ENCODE measurements at regions not wholly inside any gene's neighbourhood (a gene's known extent, or its start where the extent isn't known, plus 50 kb on each side); places are given as distances from the start of the nearest gene placed in this dataset.

- no peak overlapping the region for H3K4me3 ChIP-seq (ENCODE audit: low read length)
- 71% methylated on average over 1 of the region's 1 CpG for WGBS
- no peaks in the 10 kb centered on the region for H3K27me3 ChIP-seq (ENCODE audit: control insufficient read depth, insufficient read depth)
- intact Hi-C loops (cut with DNase I) = no loop called here
- H3K9me3 ChIP-seq (ENCODE audit: control insufficient read depth, low read length) = peaks cover 2% of the 10 kb centered on the region
- ATAC-seq (no peak), DNase-seq (no peak)
- no peak overlapping the region for H3K27ac ChIP-seq (ENCODE audit: low read length)
- no peaks in the 10 kb centered on the region for H3K4me1 ChIP-seq (ENCODE audit: control insufficient read depth, insufficient read depth, low read length)
Observed at GRCh38 chr3:5663601-5664000, 476.1 kb downstream of the EDEM1 start.

- no peak for ATAC-seq
- Histone ChIP-seq H3K27me3 (ENCODE audit: control insufficient read depth, insufficient read depth) (no peaks in the 10 kb centered on the region), H3K4me1 (ENCODE audit: control insufficient read depth, insufficient read depth, low read length) (no peaks in the 10 kb centered on the region), H3K27ac (ENCODE audit: low read length) (no peak overlapping the region), H3K4me3 (ENCODE audit: low read length) (no peak overlapping the region), H3K9me3 (ENCODE audit: control insufficient read depth, low read length) (peaks cover 2% of the 10 kb centered on the region)
- no peak for DNase-seq
- intact Hi-C loops (cut with DNase I) = no loop called here
- 68% methylated on average over 4 of the region's 4 CpGs for WGBS
Observed at GRCh38 chr3:5666455-5666854, 478.9 kb downstream of the EDEM1 start.

- Histone ChIP-seq H3K4me1 (ENCODE audit: control insufficient read depth, insufficient read depth, low read length) (no peaks in the 10 kb centered on the region), H3K4me3 (ENCODE audit: low read length) (no peak overlapping the region), H3K27ac (ENCODE audit: low read length) (no peak overlapping the region), H3K27me3 (ENCODE audit: control insufficient read depth, insufficient read depth) (no peaks in the 10 kb centered on the region), H3K9me3 (ENCODE audit: control insufficient read depth, low read length) (no peaks in the 10 kb centered on the region)
- DNase-seq (no peak), ATAC-seq (no peak)
- WGBS = 78% methylated on average over 3 of the region's 3 CpGs
- intact Hi-C loops (cut with DNase I) = no loop called here
Observed at GRCh38 chr3:5673521-5673920, 486.0 kb downstream of the EDEM1 start.

GRCh38 chr3:5675319-5675718 is 487.8 kb downstream of the EDEM1 start:
- 66% methylated on average over 3 of the region's 3 CpGs for WGBS
- intact Hi-C loops (cut with DNase I) = no loop called here
- no peak overlapping the region for H3K27ac ChIP-seq (ENCODE audit: low read length)
- ATAC-seq = no peak
- no peak for DNase-seq
- no peaks in the 10 kb centered on the region for H3K4me1 ChIP-seq (ENCODE audit: control insufficient read depth, insufficient read depth, low read length)
- H3K27me3 ChIP-seq (ENCODE audit: control insufficient read depth, insufficient read depth) = no peaks in the 10 kb centered on the region
- H3K4me3 ChIP-seq (ENCODE audit: low read length) = no peak overlapping the region
- H3K9me3 ChIP-seq (ENCODE audit: control insufficient read depth, low read length) = no peaks in the 10 kb centered on the region

GRCh38 chr3:5677555-5677954 is 490.0 kb downstream of the EDEM1 start:
- 76% methylated on average over 6 of the region's 6 CpGs for whole genome bisulfite sequencing

GRCh38 chr3:5678248-5678647 is 490.7 kb downstream of the EDEM1 start:
- ATAC-seq (no peak), DNase-seq (no peak)
- 75% methylated on average over 2 of the region's 2 CpGs for WGBS
- intact Hi-C loops (cut with DNase I) = no loop called here
- no peaks in the 10 kb centered on the region for H3K4me1 ChIP-seq (ENCODE audit: control insufficient read depth, insufficient read depth, low read length)
- H3K9me3 ChIP-seq (ENCODE audit: control insufficient read depth, low read length) = no peaks in the 10 kb centered on the region
- H3K4me3 ChIP-seq (ENCODE audit: low read length) = no peak overlapping the region
- H3K27me3 ChIP-seq (ENCODE audit: control insufficient read depth, insufficient read depth) = no peaks in the 10 kb centered on the region
- H3K27ac ChIP-seq (ENCODE audit: low read length) = no peak overlapping the region

More at GRCh38 chr3:5677555-5677954, 490.0 kb downstream of the EDEM1 start:
- no peak for DNase-seq
- intact Hi-C loops (cut with DNase I) = no loop called here
- Histone ChIP-seq H3K9me3 (ENCODE audit: control insufficient read depth, low read length) (no peaks in the 10 kb centered on the region), H3K4me3 (ENCODE audit: low read length) (no peak overlapping the region), H3K4me1 (ENCODE audit: control insufficient read depth, insufficient read depth, low read length) (no peaks in the 10 kb centered on the region), H3K27me3 (ENCODE audit: control insufficient read depth, insufficient read depth) (no peaks in the 10 kb centered on the region), H3K27ac (ENCODE audit: low read length) (no peak overlapping the region)
- no peak for ATAC-seq

DNA sequence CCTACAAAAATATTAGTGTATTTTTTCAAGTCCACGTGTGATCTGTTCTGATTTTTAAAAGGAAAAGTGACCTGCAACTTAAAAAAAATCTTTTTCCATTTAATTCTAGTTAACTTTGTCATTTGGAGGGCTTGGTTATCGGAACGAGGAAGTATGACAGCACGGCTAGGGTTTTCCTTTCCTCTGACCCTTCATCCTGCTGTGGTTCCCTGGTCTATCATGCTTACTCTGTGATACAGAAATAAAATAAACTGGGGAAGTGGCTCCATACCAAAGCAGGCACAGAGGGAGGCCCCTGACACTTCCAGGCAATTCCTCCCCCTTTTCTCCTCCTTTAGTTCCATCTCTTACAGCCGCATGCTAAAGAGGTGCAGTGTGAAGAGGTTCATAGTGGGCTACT is 491.3 kb downstream of the EDEM1 start:
- ATAC-seq (no peak), DNase-seq (no peak)
- intact Hi-C loops (cut with DNase I) = no loop called here
- H3K27ac ChIP-seq (ENCODE audit: low read length) = no peak overlapping the region
- H3K27me3 ChIP-seq (ENCODE audit: control insufficient read depth, insufficient read depth) = no peaks in the 10 kb centered on the region
- WGBS = 68% methylated on average over 5 of the region's 5 CpGs
- no peak overlapping the region for H3K4me3 ChIP-seq (ENCODE audit: low read length)
- no peaks in the 10 kb centered on the region for H3K9me3 ChIP-seq (ENCODE audit: control insufficient read depth, low read length)
- H3K4me1 ChIP-seq (ENCODE audit: control insufficient read depth, insufficient read depth, low read length) = no peaks in the 10 kb centered on the region

DNA sequence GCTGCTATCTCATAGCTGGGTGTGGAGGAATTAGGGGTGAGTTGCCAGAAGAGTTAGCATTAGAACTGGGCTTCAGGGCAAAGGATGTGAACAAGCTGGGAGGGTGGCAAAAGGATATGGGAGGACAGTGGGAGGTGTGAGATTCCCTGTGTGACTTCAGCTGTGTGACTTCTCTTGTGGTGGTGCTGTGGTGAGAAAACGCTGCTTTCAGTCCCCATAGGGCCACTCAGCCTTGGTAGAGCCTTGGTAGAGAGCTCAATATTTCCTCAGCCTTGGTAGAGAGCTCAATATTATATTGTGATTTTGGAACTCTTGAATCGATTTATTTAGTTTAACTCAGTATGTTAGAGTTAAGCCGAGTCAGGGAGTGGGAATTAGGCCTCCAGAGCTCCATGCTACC is 499.7 kb downstream of the EDEM1 start:
- WGBS = 64% methylated on average over 3 of the region's 3 CpGs
- Histone ChIP-seq H3K27me3 (ENCODE audit: control insufficient read depth, insufficient read depth) (no peaks in the 10 kb centered on the region), H3K4me3 (ENCODE audit: low read length) (no peak overlapping the region), H3K9me3 (ENCODE audit: control insufficient read depth, low read length) (no peaks in the 10 kb centered on the region), H3K4me1 (ENCODE audit: control insufficient read depth, insufficient read depth, low read length) (no peaks in the 10 kb centered on the region), H3K27ac (ENCODE audit: low read length) (no peak overlapping the region)
- ATAC-seq (no peak), DNase-seq (no peak)
- intact Hi-C loops (cut with DNase I) = no loop called here

DNA sequence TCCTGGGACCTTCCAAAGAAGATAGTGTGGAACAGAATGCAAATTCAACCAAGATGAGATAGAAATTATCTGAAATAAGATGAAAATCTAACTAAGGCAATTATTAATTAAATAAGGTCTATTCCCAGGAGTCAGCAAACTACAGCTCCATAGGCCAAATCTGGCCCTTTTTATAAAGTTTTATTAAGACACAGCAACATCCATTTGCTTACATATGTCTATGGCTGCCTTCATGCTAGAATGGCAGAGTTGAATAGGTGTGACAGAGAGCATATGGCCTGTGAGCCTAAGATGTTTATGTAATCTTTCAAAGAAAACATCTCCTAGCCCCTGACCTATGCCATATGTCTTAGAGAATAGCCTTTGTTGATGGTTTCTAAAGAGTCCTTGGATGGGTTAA is 503.0 kb downstream of the EDEM1 start:
- no peak overlapping the region for H3K4me3 ChIP-seq (ENCODE audit: low read length)
- no peak for DNase-seq
- no peaks in the 10 kb centered on the region for H3K9me3 ChIP-seq (ENCODE audit: control insufficient read depth, low read length)
- intact Hi-C loops (cut with DNase I) = no loop called here
- no peaks in the 10 kb centered on the region for H3K4me1 ChIP-seq (ENCODE audit: control insufficient read depth, insufficient read depth, low read length)
- H3K27me3 ChIP-seq (ENCODE audit: control insufficient read depth, insufficient read depth) = no peaks in the 10 kb centered on the region
- no peak for ATAC-seq
- H3K27ac ChIP-seq (ENCODE audit: low read length) = no peak overlapping the region

GRCh38 chr3:5690904-5691532 is 503.5 kb downstream of the EDEM1 start:
- WGBS = 77% methylated on average over 3 of the region's 3 CpGs
- intact Hi-C loops (cut with DNase I) = no loop called here
- DNase-seq (no peak), ATAC-seq (no peak)
- Histone ChIP-seq H3K27me3 (ENCODE audit: control insufficient read depth, insufficient read depth) (no peaks in the 10 kb centered on the region), H3K9me3 (ENCODE audit: control insufficient read depth, low read length) (no peaks in the 10 kb centered on the region), H3K27ac (ENCODE audit: low read length) (no peak overlapping the region), H3K4me3 (ENCODE audit: low read length) (no peak overlapping the region), H3K4me1 (ENCODE audit: control insufficient read depth, insufficient read depth, low read length) (no peaks in the 10 kb centered on the region)

DNA sequence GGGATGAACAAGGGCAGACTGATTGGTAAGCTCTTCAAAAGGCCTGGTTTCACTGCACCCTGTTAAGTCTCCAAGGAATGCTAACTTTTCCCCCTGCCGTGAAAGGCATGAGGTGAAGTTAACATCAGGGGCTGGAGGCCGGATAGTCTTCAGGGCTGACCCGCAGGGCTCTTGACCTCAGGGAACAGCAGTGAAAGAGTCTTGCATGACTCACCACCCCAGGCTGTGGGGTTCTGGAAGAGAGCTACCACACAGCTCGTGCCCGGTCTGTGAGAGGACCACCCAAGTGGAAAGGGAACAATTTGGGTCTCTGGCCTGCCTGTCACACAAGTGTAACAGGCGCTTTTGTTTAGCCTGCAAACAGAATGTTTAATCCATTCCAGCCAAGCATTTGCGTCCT is 504.9 kb downstream of the EDEM1 start:
- Histone ChIP-seq H3K27ac (ENCODE audit: low read length) (no peak overlapping the region), H3K9me3 (ENCODE audit: control insufficient read depth, low read length) (no peaks in the 10 kb centered on the region), H3K27me3 (ENCODE audit: control insufficient read depth, insufficient read depth) (no peaks in the 10 kb centered on the region), H3K4me3 (ENCODE audit: low read length) (no peak overlapping the region), H3K4me1 (ENCODE audit: control insufficient read depth, insufficient read depth, low read length) (no peaks in the 10 kb centered on the region)
- intact Hi-C loops (cut with DNase I) = no loop called here
- ATAC-seq (no peak), DNase-seq (no peak)
- 76% methylated on average over 7 of the region's 7 CpGs for WGBS

- H3K27ac ChIP-seq (ENCODE audit: low read length) = no peak overlapping the region
- ATAC-seq (no peak), DNase-seq (no peak)
- intact Hi-C loops (cut with DNase I) = no loop called here
- H3K4me3 ChIP-seq (ENCODE audit: low read length) = no peak overlapping the region
- WGBS = 68% methylated on average over 1 of the region's 1 CpG
- H3K4me1 ChIP-seq (ENCODE audit: control insufficient read depth, insufficient read depth, low read length) = no peaks in the 10 kb centered on the region
- H3K9me3 ChIP-seq (ENCODE audit: control insufficient read depth, low read length) = no peaks in the 10 kb centered on the region
- no peaks in the 10 kb centered on the region for H3K27me3 ChIP-seq (ENCODE audit: control insufficient read depth, insufficient read depth)
Observed at GRCh38 chr3:5694266-5694665, 506.8 kb downstream of the EDEM1 start.

All from right cardiac atrium (tissue), 5 donors.